Stomach (tissue), 8 donors: ENCODE measurements at regions not wholly inside any gene's neighbourhood (a gene's known extent, or its start where the extent isn't known, plus 50 kb on each side); places are given as distances from the start of the nearest gene placed in this dataset.

Source experiments
- DNase-seq, 2 donors: peaks; one replicate each; pipeline versions ENCODE4 v3.0.0 to v3.0.0-alpha.2; 2013 to 2019
- H3K27ac ChIP-seq, 5 donors: fragments of 200-600 bp in 4 of 5; sonication (generic) in 4 of 5; one replicate each; pipeline ENCODE4 v1.5.1; 2013 to 2019; ENCODE audit warnings: mild to moderate bottlenecking in 1 of 5, moderate library complexity in 1 of 5
- H3K27me3 ChIP-seq, 3 donors: fragments of 200-600 bp; sonication (generic); one replicate each; pipeline ENCODE4 v1.5.1; 2017 to 2019; ENCODE audit warnings: mixed run types in 1 of 3
- H3K36me3 ChIP-seq, 4 donors: fragments of 200-600 bp; sonication (generic); 1 replicate in 3 of 4; 2 replicates in 1 of 4; pipeline ENCODE4 v1.5.1; 2016 to 2019
- H3K4me1 ChIP-seq, 4 donors: fragments of 200-600 bp; sonication (generic); one replicate each; pipeline ENCODE4 v1.5.1; 2016 to 2019
- H3K4me3 ChIP-seq, 4 donors: fragments of 200-600 bp; sonication (generic) in 3 of 4; one replicate each; pipeline ENCODE4 v1.5.1; 2016 to 2019; ENCODE audit warnings: mild to moderate bottlenecking in 1 of 4
- H3K9me3 ChIP-seq, 4 donors: fragments of 200-600 bp; sonication (generic); one replicate each; pipeline ENCODE4 v1.5.1; 2016 to 2019
- CTCF ChIP-seq, 7 experiments: fragments of 450-650 bp in 4 of 7; fragments of 200-600 bp in 3 of 7; sonication (generic) in 3 of 7; IDR thresholded peaks; one replicate each; pipeline ENCODE4 v1.5.1; 2016 to 2019; ENCODE audit warnings: antibody characterized with exemption in 7 of 7, control low read depth in 2 of 7, mild to moderate bottlenecking in 1 of 7
- EP300 ChIP-seq: sonication (generic); formaldehyde crosslinking; IDR thresholded peaks from one replicate; pipeline ENCODE4 v1.6.1; 2017; ENCODE audit warnings: antibody characterized with exemption
- POLR2A ChIP-seq, 4 donors: fragments of 450-650 bp; IDR thresholded peaks; one replicate each; pipeline ENCODE4 v1.6.1; 2016; ENCODE audit warnings: antibody characterized with exemption in 4 of 4, control low read depth in 2 of 4, mild to moderate bottlenecking in 1 of 4, moderate library complexity in 1 of 4
- POLR2AphosphoS5 ChIP-seq, 3 donors: sonication (generic); formaldehyde crosslinking; IDR thresholded peaks; one replicate each; pipeline ENCODE4 v1.6.1; 2016; ENCODE audit warnings: antibody characterized with exemption in 3 of 3
- WGBS, 5 donors: extraction: QIAGEN DNeasy Blood & Tissue Kit in 3 of 5; methylation state at CpG; one replicate each; pipeline versions ENCODE4 v1.1.5 to v1.1.7; 2013 to 2018; 5-methylcytosine and 5-hydroxymethylcytosine counted together
- intact Hi-C: fragments of 100-400 bp; cut with DNase I; formaldehyde crosslinking; loops from one replicate; pipeline ENCODE4 v1.15.1; 2023; ENCODE audit warnings: low total_unique reads
- donor health status: healthy with polysubstance abuse.
- donor health status: Bipolar disorder and iron deficiency.
- donor health status: healthy.

GRCh38 chr2:215554689-215555498, 119.0 kb upstream of the FN1 start:
- WGBS, 5 donors: 64 to 91% (median 72%) methylated on average over 5 of the region's 5 CpGs
- Histone ChIP-seq H3K36me3 (no peaks in the 10 kb centered on the region), H3K4me1 (no peaks in the 10 kb centered on the region), H3K27ac (no peak overlapping the region), H3K9me3 (no peaks in the 10 kb centered on the region), H3K27me3 (no peaks in the 10 kb centered on the region), H3K4me3 (no peak overlapping the region)
- TF ChIP-seq EP300: no peak
- TF ChIP-seq POLR2AphosphoS5 (IDR thresholded peaks at IDR 0.05): no peak
- no peak for TF ChIP-seq POLR2A (IDR thresholded peaks at IDR 0.05)
- TF ChIP-seq CTCF (IDR thresholded peaks at IDR 0.05): no peak
- intact Hi-C loops: no loop called here
- DNase-seq: peak in 1 of 2 donors; percentile 19

- DNase-seq: no peak
- H3K36me3 ChIP-seq: no peaks in the 10 kb centered on the region
- no peak overlapping the region for H3K4me3 ChIP-seq
- intact Hi-C loops: no loop called here
- H3K27me3 ChIP-seq: no peaks in the 10 kb centered on the region
- whole genome bisulfite sequencing, 5 donors: 90 to 96% (median 94%) methylated on average over 3 of the region's 3 CpGs
- H3K27ac ChIP-seq: no peak overlapping the region
- no peaks in the 10 kb centered on the region for H3K9me3 ChIP-seq
- H3K4me1 ChIP-seq: no peaks in the 10 kb centered on the region
- TF ChIP-seq CTCF (IDR thresholded peaks at IDR 0.05) (no peak), EP300 (no peak), POLR2A (IDR thresholded peaks at IDR 0.05) (no peak), POLR2AphosphoS5 (IDR thresholded peaks at IDR 0.05) (no peak)
These were observed 118.1 kb upstream of the FN1 start for GRCh38 chr2:215553946-215554345.

DNA sequence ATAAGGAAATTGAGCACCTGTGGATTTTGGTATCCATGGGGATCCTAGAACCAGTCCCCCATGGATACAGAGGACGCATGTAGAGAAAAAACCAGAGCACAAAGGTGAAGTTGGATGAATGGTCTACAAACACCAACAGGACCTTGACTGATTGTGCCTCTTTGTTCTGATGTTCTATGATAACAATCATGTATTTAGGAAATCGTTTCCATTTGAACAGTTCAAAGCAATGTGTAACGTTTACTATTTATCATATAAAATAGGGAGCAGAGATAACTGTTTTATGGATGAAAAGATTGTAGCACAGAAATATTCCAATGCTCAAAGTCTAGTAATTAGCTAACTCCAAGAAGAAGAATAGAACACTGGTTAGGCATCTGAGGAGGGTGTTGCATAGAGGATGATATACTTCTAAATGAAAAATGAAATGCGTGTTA, 116.3 kb upstream of the FN1 start:
- intact Hi-C loops: no loop called here
- Histone ChIP-seq H3K4me1 (no peaks in the 10 kb centered on the region), H3K4me3 (no peak overlapping the region), H3K27me3 (no peaks in the 10 kb centered on the region), H3K36me3 (no peaks in the 10 kb centered on the region), H3K9me3 (no peaks in the 10 kb centered on the region), H3K27ac (no peak overlapping the region)
- no peak for DNase-seq
- no peak for TF ChIP-seq POLR2A (IDR thresholded peaks at IDR 0.05)
- TF ChIP-seq CTCF (IDR thresholded peaks at IDR 0.05): no peak
- no peak for TF ChIP-seq EP300
- 57 to 71% (median 69%) methylated on average over 4 of the region's 4 CpGs for WGBS, 5 donors

- no peaks in the 10 kb centered on the region for H3K27me3 ChIP-seq
- no peaks in the 10 kb centered on the region for H3K36me3 ChIP-seq
- intact Hi-C loops: no loop called here
- H3K4me1 ChIP-seq: no peaks in the 10 kb centered on the region
- no peak overlapping the region for H3K27ac ChIP-seq
- 66 to 80% (median 75%) methylated on average over 2 of the region's 2 CpGs for WGBS, 5 donors
- TF ChIP-seq CTCF (IDR thresholded peaks at IDR 0.05) (no peak), POLR2A (IDR thresholded peaks at IDR 0.05) (no peak), POLR2AphosphoS5 (IDR thresholded peaks at IDR 0.05) (no peak), EP300 (no peak)
- H3K9me3 ChIP-seq: no peaks in the 10 kb centered on the region
- no peak overlapping the region for H3K4me3 ChIP-seq
- DNase-seq: no peak
These were observed 114.5 kb upstream of the FN1 start for GRCh38 chr2:215550331-215550730.
